ENCODE measurements at regions not wholly inside any gene's neighbourhood (a gene's known extent, or its start where the extent isn't known, plus 50 kb on each side); places are given as distances from the start of the nearest gene placed in this dataset.

DNA sequence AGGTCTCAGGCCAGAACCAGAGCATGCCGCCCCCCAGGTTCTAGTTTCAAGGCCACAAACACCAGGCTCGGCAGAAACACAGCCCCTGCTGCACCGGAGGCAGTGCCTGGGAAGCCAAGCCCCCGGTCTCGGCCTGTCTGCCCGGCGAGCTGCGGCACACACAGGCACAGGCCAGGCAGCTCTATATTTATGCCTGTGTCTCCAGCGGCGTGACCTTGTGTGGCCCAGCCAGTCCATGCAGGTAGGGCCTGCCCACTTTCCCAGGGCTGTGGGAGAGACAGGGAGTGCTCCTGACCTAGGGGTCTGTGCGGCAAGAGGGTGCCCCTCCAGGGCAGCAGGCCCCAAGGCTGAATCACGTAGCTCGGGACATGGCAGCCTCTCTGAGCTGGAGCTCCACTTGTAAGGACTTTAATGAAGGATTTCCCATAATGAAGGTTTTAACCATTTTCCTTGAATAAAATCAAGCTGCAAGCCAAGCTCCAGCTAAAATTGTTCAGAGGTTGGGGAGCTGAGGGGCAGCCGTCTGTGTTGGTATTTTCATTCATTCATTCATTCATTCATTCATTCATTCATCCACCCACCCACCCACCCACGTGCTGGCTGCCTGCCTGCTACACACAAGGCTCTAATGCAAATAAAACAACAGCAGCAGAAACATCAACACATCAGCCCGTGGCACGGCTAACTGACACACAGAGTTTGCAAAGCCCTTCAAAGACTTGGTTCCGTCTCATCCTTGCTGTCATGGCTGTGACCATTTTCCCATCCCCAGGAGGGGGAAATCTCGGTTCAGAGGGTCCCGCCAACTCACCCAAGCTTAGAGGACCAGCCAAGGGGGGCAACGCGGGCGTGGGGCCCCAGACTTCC, 92.0 kb downstream of the RFLNA start:
- Histone ChIP-seq H3K9ac (ENCODE audit: low read length) (no peak overlapping the region), H2AFZ (ENCODE audit: low read depth, low read length, severe bottlenecking) (no peak overlapping the region), H3K27ac (ENCODE audit: low read depth, low read length) (no peak overlapping the region), H4K20me1 (ENCODE audit: low read depth, low read length) (no peaks in the 10 kb centered on the region), H3K9me3 (ENCODE audit: insufficient read depth, low read length) (no peaks in the 10 kb centered on the region), H3K27me3 (ENCODE audit: low read length) (no peaks in the 10 kb centered on the region), H3K4me3 (ENCODE audit: insufficient read depth, low read length, poor library complexity, severe bottlenecking) (no peak overlapping the region), H3K4me2 (ENCODE audit: low read depth, low read length, poor library complexity, severe bottlenecking) (no peak overlapping the region), H3K79me2 (ENCODE audit: insufficient read depth, low read length) (no peaks in the 10 kb centered on the region), H3K36me3 (ENCODE audit: low read length) (no peaks in the 10 kb centered on the region), H3K9me2 (replicated peaks; ENCODE audit: insufficient read depth, low read length) (no peaks in the 10 kb centered on the region), H3F3A (ENCODE audit: insufficient read depth) (no peaks in the 10 kb centered on the region; the same call in 1 of the 2 replicates)
- TF ChIP-seq, protein P1, sequence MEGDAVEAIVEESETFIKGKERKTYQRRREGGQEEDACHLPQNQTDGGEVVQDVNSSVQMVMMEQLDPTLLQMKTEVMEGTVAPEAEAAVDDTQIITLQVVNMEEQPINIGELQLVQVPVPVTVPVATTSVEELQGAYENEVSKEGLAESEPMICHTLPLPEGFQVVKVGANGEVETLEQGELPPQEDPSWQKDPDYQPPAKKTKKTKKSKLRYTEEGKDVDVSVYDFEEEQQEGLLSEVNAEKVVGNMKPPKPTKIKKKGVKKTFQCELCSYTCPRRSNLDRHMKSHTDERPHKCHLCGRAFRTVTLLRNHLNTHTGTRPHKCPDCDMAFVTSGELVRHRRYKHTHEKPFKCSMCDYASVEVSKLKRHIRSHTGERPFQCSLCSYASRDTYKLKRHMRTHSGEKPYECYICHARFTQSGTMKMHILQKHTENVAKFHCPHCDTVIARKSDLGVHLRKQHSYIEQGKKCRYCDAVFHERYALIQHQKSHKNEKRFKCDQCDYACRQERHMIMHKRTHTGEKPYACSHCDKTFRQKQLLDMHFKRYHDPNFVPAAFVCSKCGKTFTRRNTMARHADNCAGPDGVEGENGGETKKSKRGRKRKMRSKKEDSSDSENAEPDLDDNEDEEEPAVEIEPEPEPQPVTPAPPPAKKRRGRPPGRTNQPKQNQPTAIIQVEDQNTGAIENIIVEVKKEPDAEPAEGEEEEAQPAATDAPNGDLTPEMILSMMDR (IDR thresholded peaks at IDR 0.05; ENCODE audit: insufficient read depth, low read length, poor library complexity, severe bottlenecking): no peak
- TF ChIP-seq EZH2phosphoT487 (conservative IDR thresholded peaks at IDR 0.05; ENCODE audit: low read length): no peak

DNA sequence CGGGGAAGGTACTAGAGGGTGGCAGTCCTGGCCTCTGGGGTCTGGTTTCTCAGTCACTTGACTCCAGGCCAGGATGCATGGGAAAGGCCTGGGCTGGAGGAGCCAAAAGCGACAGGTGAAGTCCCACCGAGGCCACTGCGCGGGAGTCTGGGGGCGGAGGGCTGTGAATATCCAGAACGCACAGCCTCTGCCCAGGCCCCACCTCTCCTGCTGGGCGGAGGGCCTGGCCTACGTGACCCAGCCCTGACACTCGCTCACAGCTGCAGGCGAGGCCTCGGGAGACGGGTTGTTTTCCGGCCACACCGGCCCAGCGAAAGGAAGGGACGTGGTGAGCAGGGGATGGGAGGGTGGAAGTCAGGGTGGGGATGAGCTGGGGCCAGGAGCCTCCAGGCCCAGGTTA, 91.2 kb downstream of the RFLNA start:
- H3K36me3 ChIP-seq (ENCODE audit: low read length): no peaks in the 10 kb centered on the region
- no peak overlapping the region for H3K9ac ChIP-seq (ENCODE audit: low read length)
- H3K4me2 ChIP-seq (ENCODE audit: low read depth, low read length, poor library complexity, severe bottlenecking): no peak overlapping the region

DNA sequence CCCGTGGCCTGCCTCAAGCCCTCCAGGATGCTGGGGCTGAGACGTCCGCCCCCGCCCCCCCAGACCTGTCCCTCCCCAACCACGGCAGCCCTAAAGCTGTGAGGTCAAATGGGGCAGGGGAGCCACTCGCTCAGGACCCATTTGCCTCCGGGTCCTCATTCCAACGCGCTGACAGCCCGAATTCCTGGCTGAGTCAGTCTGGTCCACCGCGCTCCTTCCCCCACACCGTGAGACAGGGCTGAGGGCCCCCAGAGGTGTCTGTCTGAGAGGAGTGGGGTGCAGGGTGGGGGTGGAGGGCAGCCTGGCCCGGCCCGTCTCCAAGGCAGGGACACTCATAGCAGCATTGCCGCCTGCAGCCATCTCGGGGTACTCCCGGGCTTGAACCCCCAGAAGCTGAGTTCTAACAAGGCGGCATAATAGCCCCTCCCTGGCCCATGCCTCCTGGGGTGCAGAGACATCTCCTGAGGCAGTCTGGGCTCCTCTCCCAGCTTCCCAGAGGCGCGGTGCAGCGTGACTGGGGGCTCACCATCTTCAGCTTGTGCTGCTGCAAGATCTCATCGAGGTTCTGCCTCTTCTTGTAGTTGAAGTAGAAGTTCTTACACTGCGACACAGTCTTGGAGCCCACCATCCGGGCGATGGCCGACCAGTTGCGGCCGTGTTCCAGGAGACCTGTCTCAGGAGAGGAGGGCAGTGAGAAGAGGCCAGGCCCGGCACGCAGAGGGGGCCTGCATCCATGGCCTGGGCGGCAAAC, 90.5 kb downstream of the RFLNA start:
- H3F3A ChIP-seq (ENCODE audit: insufficient read depth): no peaks in the 10 kb centered on the region
- H3K9me2 ChIP-seq (replicated peaks; ENCODE audit: insufficient read depth, low read length): no peaks in the 10 kb centered on the region
- no peak overlapping the region for H3K4me2 ChIP-seq (ENCODE audit: low read depth, low read length, poor library complexity, severe bottlenecking)
- no peak overlapping the region for H3K27ac ChIP-seq (ENCODE audit: low read depth, low read length)
- no peak overlapping the region for H3K4me3 ChIP-seq (ENCODE audit: insufficient read depth, low read length, poor library complexity, severe bottlenecking)
- no peak overlapping the region for H2AFZ ChIP-seq (ENCODE audit: low read depth, low read length, severe bottlenecking)
- no peaks in the 10 kb centered on the region for H3K79me2 ChIP-seq (ENCODE audit: insufficient read depth, low read length)
- no peaks in the 10 kb centered on the region for H3K27me3 ChIP-seq (ENCODE audit: low read length)
- H3K9ac ChIP-seq (ENCODE audit: low read length): no peak overlapping the region
- no peaks in the 10 kb centered on the region for H4K20me1 ChIP-seq (ENCODE audit: low read depth, low read length)
- no peaks in the 10 kb centered on the region for H3K9me3 ChIP-seq (ENCODE audit: insufficient read depth, low read length)
- TF ChIP-seq, protein P1 (IDR thresholded peaks at IDR 0.05; ENCODE audit: insufficient read depth, low read length, poor library complexity, severe bottlenecking): no peak
- TF ChIP-seq EZH2phosphoT487 (conservative IDR thresholded peaks at IDR 0.05; ENCODE audit: low read length): no peak
- H3K36me3 ChIP-seq (ENCODE audit: low read length): no peaks in the 10 kb centered on the region

More for the DNA sequence above, 91.2 kb downstream of the RFLNA start:
- Histone ChIP-seq H3K27me3 (ENCODE audit: low read length) (no peaks in the 10 kb centered on the region), H3K4me3 (ENCODE audit: insufficient read depth, low read length, poor library complexity, severe bottlenecking) (no peak overlapping the region), H3K27ac (ENCODE audit: low read depth, low read length) (no peak overlapping the region), H3K9me2 (replicated peaks; ENCODE audit: insufficient read depth, low read length) (no peaks in the 10 kb centered on the region), H4K20me1 (ENCODE audit: low read depth, low read length) (no peaks in the 10 kb centered on the region), H3F3A (ENCODE audit: insufficient read depth) (no peaks in the 10 kb centered on the region), H2AFZ (ENCODE audit: low read depth, low read length, severe bottlenecking) (no peak overlapping the region), H3K79me2 (ENCODE audit: insufficient read depth, low read length) (no peaks in the 10 kb centered on the region), H3K9me3 (ENCODE audit: insufficient read depth, low read length) (no peaks in the 10 kb centered on the region)
- TF ChIP-seq, protein P1 (IDR thresholded peaks at IDR 0.05; ENCODE audit: insufficient read depth, low read length, poor library complexity, severe bottlenecking): no peak
- no peak for TF ChIP-seq EZH2phosphoT487 (conservative IDR thresholded peaks at IDR 0.05; ENCODE audit: low read length)

All from SU-DHL-6 (cell line).